DMS 273 (cell line): ENCODE measurements at regions not wholly inside any gene's neighbourhood (a gene's known extent, or its start where the extent isn't known, plus 50 kb on each side); places are given as distances from the start of the nearest gene placed in this dataset.

Experiments used
- DNase-seq: peaks from one replicate; lab custom pipeline; 2025; ENCODE audit not compliant: unreplicated experiment; lab: John Stamatoyannopoulos, UW

DNA sequence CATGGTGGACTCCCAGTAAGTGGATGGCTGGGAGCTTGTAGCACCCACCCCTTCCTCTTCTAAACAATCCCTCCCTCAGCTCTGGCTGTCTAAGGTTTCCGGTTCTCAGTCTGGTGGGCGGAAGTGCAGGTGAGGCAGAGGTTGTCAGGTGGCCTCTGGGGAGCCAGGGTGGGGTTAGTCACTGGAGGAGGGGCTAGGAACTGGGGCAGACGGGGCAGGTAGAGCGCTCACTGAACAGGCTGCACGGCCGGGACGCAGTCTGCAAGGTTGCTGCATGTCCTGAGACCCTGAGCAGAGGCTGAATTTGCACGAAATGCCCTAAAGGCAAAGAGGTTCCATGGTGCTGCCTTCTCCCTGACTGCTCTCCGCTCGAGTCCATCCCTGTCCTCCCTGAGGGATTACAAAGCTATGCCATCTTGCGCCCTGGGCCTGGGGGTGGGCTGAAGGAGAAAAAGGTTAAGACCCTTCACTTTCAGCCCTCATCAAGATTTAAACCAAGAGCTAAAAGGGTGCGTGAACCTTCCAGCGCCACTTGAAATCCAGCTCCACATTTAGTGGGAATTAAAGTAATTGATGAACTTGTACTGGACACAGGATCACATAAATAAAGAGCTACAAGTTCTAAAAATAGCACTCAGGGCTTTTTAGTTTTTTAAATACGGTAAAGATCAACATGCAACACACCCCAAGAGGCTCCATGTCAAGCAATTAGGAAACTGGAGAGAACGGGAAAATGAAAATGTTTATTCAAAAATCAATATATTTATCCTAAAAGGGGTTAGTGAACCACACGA, 62.3 kb upstream of the CTBP2 start:
- DNase-seq: no peak

- DNase-seq: no peak
Measured at GRCh38 chr10:125221716-125222115, 61.4 kb upstream of the CTBP2 start.

- DNase-seq: no peak
Measured at GRCh38 chr10:125219776-125220175, 59.4 kb upstream of the CTBP2 start.

- no peak for DNase-seq
Measured at GRCh38 chr10:125218967-125219366, 58.6 kb upstream of the CTBP2 start.

DNA sequence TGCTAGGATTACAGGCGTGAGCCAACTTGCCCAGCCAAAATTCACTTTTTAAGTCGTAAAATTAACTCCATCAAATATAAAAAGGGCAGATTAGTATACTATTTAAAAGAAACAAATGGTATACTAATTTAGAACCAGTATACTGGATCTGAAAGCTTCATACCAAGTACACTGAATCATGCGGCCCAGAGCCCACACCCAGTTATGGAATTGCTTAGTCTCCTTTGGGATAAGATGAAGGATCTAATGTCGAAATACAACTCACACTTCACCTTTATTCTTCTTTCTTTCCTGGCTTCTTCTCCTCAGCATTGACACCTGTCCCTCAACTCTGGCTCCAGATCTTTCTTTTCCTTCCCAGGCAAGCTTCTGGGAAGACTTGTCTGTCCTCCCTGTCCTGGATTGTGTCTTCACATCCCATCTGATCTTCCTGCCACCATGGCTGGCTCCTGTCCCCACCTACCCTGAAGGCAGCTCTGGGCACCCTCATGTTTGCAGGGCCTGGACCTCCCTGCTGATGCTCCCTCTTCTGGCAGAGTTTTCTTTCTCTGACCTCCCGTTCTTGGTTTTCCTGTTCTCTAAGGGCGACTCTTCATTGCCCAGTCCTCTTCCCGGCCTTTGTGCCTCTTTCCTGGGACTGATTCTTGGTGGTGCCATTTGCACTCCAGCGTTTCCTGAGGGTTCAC, 57.8 kb upstream of the CTBP2 start:
- DNase-seq: peak; percentile 9

DNA sequence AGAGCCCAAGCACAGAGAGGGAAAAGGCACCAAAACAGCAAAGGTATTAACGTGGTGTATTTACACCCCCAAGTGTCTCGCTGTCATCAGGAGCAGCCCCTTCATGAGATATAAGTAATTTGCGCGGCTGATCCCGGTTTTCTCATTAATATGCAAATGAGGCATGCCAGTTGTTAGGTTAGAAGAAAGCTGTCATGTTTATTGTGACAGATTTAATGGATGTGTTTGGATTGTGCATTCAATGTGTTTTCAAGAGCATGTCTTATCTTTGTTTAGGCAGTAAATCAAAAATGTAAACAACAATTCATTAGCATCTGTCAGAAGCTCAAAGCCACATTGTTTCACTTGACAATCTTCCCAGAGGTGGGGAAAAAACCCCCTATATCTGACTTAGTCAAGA, 56.5 kb upstream of the CTBP2 start:
- no peak for DNase-seq

DNA sequence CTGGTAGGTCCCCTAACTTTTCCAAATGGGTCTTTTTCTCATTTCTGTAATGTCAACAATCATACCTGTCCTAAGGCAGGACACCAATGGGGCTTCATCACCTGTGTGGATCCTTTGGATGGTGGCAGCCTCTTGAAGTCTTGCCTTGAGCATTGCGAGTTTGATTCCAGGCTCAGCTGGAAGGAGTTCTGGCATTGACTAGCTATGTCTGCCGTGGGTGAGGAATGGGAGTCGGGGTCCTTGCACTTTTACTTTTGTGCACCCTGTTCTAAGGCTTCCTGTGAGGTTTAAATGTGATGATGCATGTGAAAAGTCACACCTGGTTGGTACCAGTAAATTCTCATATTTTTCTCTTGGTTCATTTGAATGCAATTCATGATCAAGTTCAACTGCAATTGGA, 55.9 kb upstream of the CTBP2 start:
- no peak for DNase-seq

GRCh38 chr10:125214283-125214570, 53.9 kb upstream of the CTBP2 start:
- no peak for DNase-seq

DNA sequence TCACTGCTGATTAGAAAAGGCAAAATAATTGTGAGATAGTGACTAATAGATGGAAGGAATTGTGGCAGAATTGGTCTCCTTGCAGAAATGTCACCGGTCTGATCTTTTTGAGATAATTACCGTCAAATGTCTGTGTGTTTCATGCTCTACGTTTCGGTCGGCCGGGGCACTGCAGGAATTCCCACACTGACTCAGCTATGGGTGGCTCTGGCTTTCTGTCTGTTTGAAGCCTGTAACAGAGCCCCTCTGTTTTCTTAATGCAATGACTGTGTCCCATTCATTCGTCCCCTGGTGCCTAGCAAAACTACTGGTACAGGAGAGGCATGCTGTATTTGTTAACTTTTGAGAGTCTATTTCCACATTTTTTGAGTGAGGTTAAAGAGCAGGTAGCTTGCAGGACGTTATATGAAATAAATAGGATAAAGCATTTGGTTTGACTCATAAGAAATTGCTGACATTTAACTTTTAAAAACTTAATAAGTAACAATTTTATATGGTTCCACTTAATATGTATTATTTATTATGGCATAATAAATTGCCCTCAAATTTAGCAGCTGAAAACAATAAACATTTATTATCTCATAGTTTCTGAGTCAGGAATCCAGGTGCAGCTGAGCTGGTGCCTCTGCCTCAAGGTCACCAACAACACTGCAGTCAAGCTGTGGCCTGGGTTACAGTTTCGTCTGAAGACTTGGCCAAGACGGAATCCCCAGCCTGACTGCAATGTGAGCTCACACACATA, 53.3 kb upstream of the CTBP2 start:
- DNase-seq: no peak

- no peak for DNase-seq
Measured at GRCh38 chr10:125212150-125212809, 51.9 kb upstream of the CTBP2 start.
